PC-3 (cell line): ENCODE measurements at regions not wholly inside any gene's neighbourhood (a gene's known extent, or its start where the extent isn't known, plus 50 kb on each side); places are given as distances from the start of the nearest gene placed in this dataset.

ENCODE experiments used
- ATAC-seq: fragments of 200-7000 bp; cut with Tn5 transposase; 2 replicates; pipeline ENCODE4 v1.9.1; 2020; ENCODE audit warnings: mild to moderate bottlenecking, moderate library complexity
- BruUV-seq: library from RNA; stranded (reverse); fragments of 400-500 nt; replicated peaks from 2 replicates; lab custom pipeline; 2021; lab: Mats Ljungman, UMichigan
- CTCF ChIA-PET: fragments of 300-600 bp; sonication (Branson Sonifier 250); formaldehyde crosslinking; loops from one replicate; lab custom pipeline; 2022; ENCODE audit warnings: antibody characterized with exemption; lab: Charles Lee
- POLR2A ChIA-PET: fragments of 300-600 bp; sonication (Branson Sonifier 250); formaldehyde crosslinking; loops from one replicate; lab custom pipeline; 2022; ENCODE audit warnings: antibody characterized with exemption; ENCODE audit not compliant: unreplicated experiment; lab: Charles Lee
- DNase-seq: peaks from one replicate; pipeline ENCODE4 v3.0.0-alpha.2; 2015
- H2AFZ ChIP-seq: fragments of 300-600 bp; sonication (generic); 2 replicates; pipeline ENCODE4 v1.6.0; 2016; ENCODE audit warnings: antibody characterized with exemption, low read length
- H3F3A ChIP-seq: fragments of 300-600 bp; sonication (generic); one replicate; pipeline ENCODE4 v1.6.0; 2017; ENCODE audit warnings: antibody characterized with exemption, low read length, control low read depth, mild to moderate bottlenecking; ENCODE audit not compliant: unreplicated experiment
- H3K27ac ChIP-seq: fragments of 300-600 bp; sonication (generic); 2 replicates; pipeline ENCODE4 v1.5.1; 2016; ENCODE audit warnings: mild to moderate bottlenecking, low read length
- H3K27me3 ChIP-seq: fragments of 300-600 bp; sonication (generic); 2 replicates; pipeline ENCODE4 v1.6.1; 2016; ENCODE audit warnings: low read length, mixed read lengths
- H3K36me3 ChIP-seq: fragments of 300-600 bp; sonication (generic); 2 replicates; pipeline ENCODE4 v1.6.1; 2016; ENCODE audit warnings: low read depth, mixed run types, low read length, mixed read lengths
- H3K4me1 ChIP-seq: fragments of 300-600 bp; sonication (generic); 2 replicates; pipeline ENCODE4 v1.5.1; 2016; ENCODE audit warnings: low read length; ENCODE audit not compliant: insufficient read depth
- H3K4me2 ChIP-seq: fragments of 300-600 bp; sonication (generic); 2 replicates; pipeline ENCODE4 v1.6.0; 2016; ENCODE audit warnings: low read length
- H3K4me3 ChIP-seq: fragments of 300-600 bp; sonication (generic); 2 replicates; pipeline ENCODE4 v1.5.1; 2016; ENCODE audit warnings: mild to moderate bottlenecking, low read length, mixed read lengths
- H3K79me2 ChIP-seq: fragments of 300-600 bp; sonication (generic); 2 replicates; pipeline ENCODE4 v1.6.1; 2017; ENCODE audit warnings: low read length, mixed read lengths
- H3K9ac ChIP-seq: fragments of 300-600 bp; sonication (generic); 2 replicates; pipeline ENCODE4 v1.6.0; 2016; ENCODE audit warnings: mild to moderate bottlenecking, low read length
- H3K9me2 ChIP-seq: fragments of 300-600 bp; sonication (generic); replicated peaks from 2 replicates; pipeline ENCODE4 v1.6.1; 2016; ENCODE audit warnings: mixed run types, low read length, mixed read lengths
- H3K9me3 ChIP-seq: fragments of 300-600 bp; sonication (generic); 2 replicates; pipeline ENCODE4 v1.6.1; 2016; ENCODE audit warnings: low read length, mixed read lengths
- H4K20me1 ChIP-seq: fragments of 300-600 bp; sonication (generic); 2 replicates; pipeline ENCODE4 v1.6.1; 2016; ENCODE audit warnings: low read length, mixed read lengths
- CTCF ChIP-seq: fragments of 300-600 bp; sonication (generic); conservative IDR thresholded peaks from 2 replicates; pipeline ENCODE4 v1.5.1; 2017; ENCODE audit warnings: antibody characterized with exemption, low read depth, mild to moderate bottlenecking, low read length
- EZH2 ChIP-seq: fragments of 300-600 bp; sonication (generic); IDR thresholded peaks from one replicate; pipeline ENCODE4 v1.6.1; 2017; ENCODE audit warnings: antibody characterized with exemption, mild to moderate bottlenecking, low read length; ENCODE audit not compliant: unreplicated experiment
- EZH2phosphoT487 ChIP-seq: fragments of 300-600 bp; sonication (generic); IDR thresholded peaks from 2 replicates; pipeline ENCODE4 v1.6.1; 2018; ENCODE audit warnings: mild to moderate bottlenecking, antibody characterized with exemption, low read length, borderline replicate concordance
- intact Hi-C: fragments of 100-400 bp; cut with micrococcal nuclease; formaldehyde crosslinking; loops from 2 replicates; pipeline ENCODE4 v1.9.0; 2023

- ChIA-PET CTCF (no interaction called here), POLR2A (no interaction called here)
- TF ChIP-seq EZH2 (no peak), CTCF (no peak)
- H2AFZ ChIP-seq = no peak overlapping the region
- no peak overlapping the region for H3K4me3 ChIP-seq
- H3K4me2 ChIP-seq = no peak overlapping the region
- no peak overlapping the region for H3K9ac ChIP-seq
- no peak for DNase-seq
- intact Hi-C loops = no loop called here
- no peak for ATAC-seq
- H3K36me3 ChIP-seq = no peaks in the 10 kb centered on the region
- no peaks in the 10 kb centered on the region for H3K27me3 ChIP-seq
- no peak overlapping the region for H3K27ac ChIP-seq
- H3K79me2 ChIP-seq = no peaks in the 10 kb centered on the region
- no peaks in the 10 kb centered on the region for H4K20me1 ChIP-seq
- no TSS peak for BruUV-seq
- no peaks in the 10 kb centered on the region for H3K4me1 ChIP-seq
- no peaks in the 10 kb centered on the region for H3F3A ChIP-seq
- H3K9me2 ChIP-seq = no peaks in the 10 kb centered on the region
- no peaks in the 10 kb centered on the region for H3K9me3 ChIP-seq
Measured at GRCh38 chr18:70671889-70672565, 383.2 kb downstream of the SOCS6 start.

- Histone ChIP-seq H3K9ac (no peak overlapping the region), H3K79me2 (no peaks in the 10 kb centered on the region), H3K36me3 (no peaks in the 10 kb centered on the region), H3K27me3 (no peaks in the 10 kb centered on the region), H2AFZ (no peak overlapping the region), H3F3A (no peaks in the 10 kb centered on the region), H4K20me1 (no peaks in the 10 kb centered on the region), H3K4me1 (no peaks in the 10 kb centered on the region), H3K4me3 (no peak overlapping the region), H3K9me3 (no peaks in the 10 kb centered on the region), H3K9me2 (no peaks in the 10 kb centered on the region), H3K4me2 (no peak overlapping the region), H3K27ac (no peak overlapping the region)
- ATAC-seq (no peak), DNase-seq (no peak)
- POLR2A ChIA-PET = no interaction called here
- CTCF ChIA-PET = no interaction called here
- no peak for TF ChIP-seq EZH2
- TF ChIP-seq CTCF = no peak
- no peak for TF ChIP-seq EZH2phosphoT487
- intact Hi-C loops = no loop called here
- no TSS peak for BruUV-seq
Measured at GRCh38 chr18:70666936-70667335, 378.1 kb downstream of the SOCS6 start.

GRCh38 chr18:70663141-70663540, 374.3 kb downstream of the SOCS6 start:
- no peak for DNase-seq
- TF ChIP-seq CTCF (no peak), EZH2 (no peak), EZH2phosphoT487 (no peak)
- Histone ChIP-seq H3K4me3 (no peak overlapping the region), H3K27ac (no peak overlapping the region), H3K27me3 (0 out of 2 replicates have a peak, but pooled peaks cover 4% of the 10 kb centered on the region), H3K79me2 (no peaks in the 10 kb centered on the region), H2AFZ (no peak overlapping the region), H3K9me2 (no peaks in the 10 kb centered on the region), H3K9me3 (no peaks in the 10 kb centered on the region), H3K9ac (no peak overlapping the region), H3F3A (no peaks in the 10 kb centered on the region), H4K20me1 (no peaks in the 10 kb centered on the region), H3K4me1 (no peaks in the 10 kb centered on the region), H3K36me3 (no peaks in the 10 kb centered on the region), H3K4me2 (no peak overlapping the region)
- no TSS peak for BruUV-seq
- ChIA-PET CTCF (no interaction called here), POLR2A (no interaction called here)
- intact Hi-C loops = no loop called here
- ATAC-seq = no peak
